Gastroesophageal sphincter (tissue), 3 donors: ENCODE measurements at regions not wholly inside any gene's neighbourhood (a gene's known extent, or its start where the extent isn't known, plus 50 kb on each side); places are given as distances from the start of the nearest gene placed in this dataset.

Experiments
- EP300 ChIP-seq: sonication (generic); formaldehyde crosslinking; IDR thresholded peaks from one replicate; pipeline ENCODE4 v1.6.1; 2017; ENCODE audit warnings: antibody characterized with exemption, mild to moderate bottlenecking
- POLR2A ChIP-seq, 2 donors: fragments of 450-650 bp; IDR thresholded peaks; one replicate each; pipeline ENCODE4 v1.6.1; 2017; ENCODE audit warnings: antibody characterized with exemption in 2 of 2, mild to moderate bottlenecking in 2 of 2, moderate library complexity in 1 of 2
- POLR2AphosphoS5 ChIP-seq: sonication (generic); formaldehyde crosslinking; IDR thresholded peaks from one replicate; pipeline ENCODE4 v1.6.1; 2017; ENCODE audit warnings: antibody characterized with exemption
- TF ChIP-seq, protein P1 (sequence below), 4 experiments: fragments of 200-600 bp in 2 of 4; fragments of 450-650 bp in 2 of 4; sonication (generic) in 1 of 4; IDR thresholded peaks; one replicate each; pipeline ENCODE4 v1.5.1; 2017 to 2019; ENCODE audit warnings: antibody characterized with exemption in 4 of 4, mild to moderate bottlenecking in 2 of 4, moderate library complexity in 2 of 4

DNA sequence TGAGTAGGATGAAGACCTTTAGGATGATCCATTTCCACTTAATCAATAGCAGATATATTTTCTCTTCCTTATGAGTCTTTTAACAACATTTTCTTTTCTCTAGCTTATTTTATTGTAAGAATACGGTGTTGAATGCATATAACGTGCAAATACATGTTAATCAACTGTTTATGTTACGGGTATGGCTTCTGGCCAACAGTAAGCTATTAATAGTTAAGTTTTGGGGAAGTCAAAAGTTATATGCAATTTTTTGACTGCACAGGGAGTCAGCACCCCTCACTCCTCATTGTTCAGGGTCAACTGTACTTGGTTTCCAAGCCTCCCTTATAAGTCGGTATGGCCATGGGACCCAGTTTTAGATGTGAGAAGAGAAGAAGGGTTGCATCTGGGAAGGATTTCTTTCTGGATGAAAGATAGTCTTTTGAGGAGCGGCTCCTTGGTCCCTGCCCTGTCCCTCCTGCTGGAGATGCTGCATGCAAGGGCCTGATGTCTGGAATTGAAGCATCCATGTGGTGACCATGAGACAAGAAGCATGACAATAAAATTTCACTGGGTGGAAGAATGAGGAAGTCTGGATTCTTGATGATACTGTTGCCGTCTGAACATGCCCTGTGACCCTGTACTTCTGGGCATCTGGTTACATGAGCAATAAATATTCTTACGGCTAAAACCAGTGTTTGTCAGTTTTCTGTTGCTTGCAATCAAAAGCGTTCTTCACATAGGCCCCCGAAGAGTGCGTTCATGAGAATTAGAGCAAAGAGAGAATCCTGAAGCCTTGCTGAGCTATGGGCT, 194.7 kb upstream of the PMEPA1 start:
- TF ChIP-seq EP300 (no peak), POLR2A (IDR thresholded peaks at IDR 0.05) (no peak), POLR2AphosphoS5 (no peak)
- TF ChIP-seq, protein P1, sequence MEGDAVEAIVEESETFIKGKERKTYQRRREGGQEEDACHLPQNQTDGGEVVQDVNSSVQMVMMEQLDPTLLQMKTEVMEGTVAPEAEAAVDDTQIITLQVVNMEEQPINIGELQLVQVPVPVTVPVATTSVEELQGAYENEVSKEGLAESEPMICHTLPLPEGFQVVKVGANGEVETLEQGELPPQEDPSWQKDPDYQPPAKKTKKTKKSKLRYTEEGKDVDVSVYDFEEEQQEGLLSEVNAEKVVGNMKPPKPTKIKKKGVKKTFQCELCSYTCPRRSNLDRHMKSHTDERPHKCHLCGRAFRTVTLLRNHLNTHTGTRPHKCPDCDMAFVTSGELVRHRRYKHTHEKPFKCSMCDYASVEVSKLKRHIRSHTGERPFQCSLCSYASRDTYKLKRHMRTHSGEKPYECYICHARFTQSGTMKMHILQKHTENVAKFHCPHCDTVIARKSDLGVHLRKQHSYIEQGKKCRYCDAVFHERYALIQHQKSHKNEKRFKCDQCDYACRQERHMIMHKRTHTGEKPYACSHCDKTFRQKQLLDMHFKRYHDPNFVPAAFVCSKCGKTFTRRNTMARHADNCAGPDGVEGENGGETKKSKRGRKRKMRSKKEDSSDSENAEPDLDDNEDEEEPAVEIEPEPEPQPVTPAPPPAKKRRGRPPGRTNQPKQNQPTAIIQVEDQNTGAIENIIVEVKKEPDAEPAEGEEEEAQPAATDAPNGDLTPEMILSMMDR (IDR thresholded peaks at IDR 0.05): no peak
